HG02759 (cell line): ENCODE measurements at regions not wholly inside any gene's neighbourhood (a gene's known extent, or its start where the extent isn't known, plus 50 kb on each side); places are given as distances from the start of the nearest gene placed in this dataset.
A peak's percentile ranks its signal among the peaks of the same experiment; 100 is the strongest.

Experiments
- ATAC-seq: cut with Tn5 transposase; IDR thresholded peaks from one replicate; pipeline ENCODE4 v1.9.1; 2021; ENCODE audit warnings: mild to moderate bottlenecking, moderate library complexity; ENCODE audit not compliant: unreplicated experiment

DNA sequence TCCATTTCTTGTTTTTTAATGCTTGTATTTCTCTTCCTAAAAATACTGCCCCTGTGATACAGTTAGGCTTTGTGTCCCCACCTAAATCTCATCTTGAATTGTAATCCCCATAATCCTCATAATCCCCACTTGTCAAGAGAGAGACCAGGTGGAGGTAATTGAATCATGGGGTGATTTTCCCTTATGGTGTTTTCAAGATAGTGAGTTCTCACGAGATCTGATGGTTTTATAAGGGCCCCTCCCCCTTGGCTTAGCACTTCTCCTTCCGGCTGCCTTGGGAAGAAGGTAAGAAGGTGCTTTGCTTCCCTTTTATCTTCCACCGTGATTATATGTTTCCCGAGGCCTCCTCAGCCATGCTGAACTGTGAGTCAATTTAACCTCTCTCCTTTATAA lies 227.4 kb downstream of the MAN2A1 start:
- no peak for ATAC-seq

DNA sequence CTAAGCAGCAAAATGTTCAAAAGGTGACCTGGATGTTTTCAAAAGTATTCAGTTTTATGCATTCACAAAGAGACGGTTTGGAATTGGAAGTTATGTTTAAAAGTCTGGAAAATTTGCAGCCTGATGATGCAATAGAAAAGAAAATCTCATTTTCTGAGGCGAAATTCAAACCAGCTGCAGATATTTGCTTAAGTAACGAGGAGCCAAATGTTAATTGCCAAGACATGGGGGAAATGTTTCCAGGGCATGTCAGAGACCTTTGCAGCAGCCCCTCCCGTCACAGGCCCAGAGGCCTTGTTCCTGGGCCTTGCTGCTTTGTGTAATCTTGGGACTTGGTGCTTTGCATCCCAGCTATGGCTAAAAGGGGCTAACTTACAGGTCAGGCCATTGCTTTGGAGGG lies 228.2 kb downstream of the MAN2A1 start:
- ATAC-seq, result no peak

DNA sequence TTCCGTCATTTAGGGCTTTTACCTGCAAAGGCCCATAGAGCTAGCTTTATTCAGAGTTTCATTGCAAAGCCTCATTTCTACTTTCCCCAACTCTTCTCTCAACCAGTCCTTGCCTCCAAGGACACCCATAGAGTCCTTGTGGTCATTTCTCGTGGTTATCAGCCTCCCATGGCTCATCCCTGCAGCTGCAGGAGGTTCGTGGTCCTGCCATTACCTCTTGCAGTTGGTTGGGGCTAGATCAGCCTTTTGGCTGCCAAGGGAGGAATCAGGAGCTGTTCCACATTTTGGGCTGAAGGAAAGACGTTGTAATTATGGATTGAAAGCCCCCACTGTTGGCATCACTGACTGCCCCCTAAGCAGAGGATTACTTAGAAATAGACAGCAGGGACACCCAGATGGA lies 231.0 kb downstream of the MAN2A1 start:
- ATAC-seq, result no peak

DNA sequence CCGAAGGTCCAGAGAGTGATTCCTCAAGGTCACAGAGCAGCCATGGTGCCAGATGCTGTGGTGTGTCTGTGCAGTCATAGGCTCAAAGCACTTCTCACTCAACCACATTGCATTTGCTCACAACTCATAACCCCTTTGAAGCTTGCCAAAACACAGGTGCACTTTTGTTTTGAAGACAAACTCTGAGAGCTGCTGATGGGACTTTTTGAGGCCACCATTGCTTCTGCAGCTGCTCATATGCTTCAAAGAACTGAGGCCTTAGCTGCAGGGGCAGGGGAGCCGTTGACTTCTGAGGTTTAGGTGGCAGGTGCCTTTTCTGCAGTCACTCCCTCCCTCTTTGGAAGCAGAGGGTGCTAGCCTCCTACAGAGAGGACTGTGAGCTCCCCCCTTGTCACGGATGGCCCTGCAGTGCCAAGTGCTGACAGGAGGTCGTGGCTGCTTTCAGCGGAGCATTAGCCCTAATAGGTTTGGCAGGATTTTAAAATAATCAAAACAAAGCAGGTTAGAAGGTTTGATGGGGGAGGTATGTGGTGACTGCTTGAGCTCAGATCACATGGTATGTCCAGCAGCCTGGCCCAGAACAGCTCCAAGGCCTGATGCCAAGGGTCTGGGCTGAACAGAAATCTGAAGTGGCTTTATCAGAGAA lies 232.1 kb downstream of the MAN2A1 start:
- no peak for ATAC-seq

DNA sequence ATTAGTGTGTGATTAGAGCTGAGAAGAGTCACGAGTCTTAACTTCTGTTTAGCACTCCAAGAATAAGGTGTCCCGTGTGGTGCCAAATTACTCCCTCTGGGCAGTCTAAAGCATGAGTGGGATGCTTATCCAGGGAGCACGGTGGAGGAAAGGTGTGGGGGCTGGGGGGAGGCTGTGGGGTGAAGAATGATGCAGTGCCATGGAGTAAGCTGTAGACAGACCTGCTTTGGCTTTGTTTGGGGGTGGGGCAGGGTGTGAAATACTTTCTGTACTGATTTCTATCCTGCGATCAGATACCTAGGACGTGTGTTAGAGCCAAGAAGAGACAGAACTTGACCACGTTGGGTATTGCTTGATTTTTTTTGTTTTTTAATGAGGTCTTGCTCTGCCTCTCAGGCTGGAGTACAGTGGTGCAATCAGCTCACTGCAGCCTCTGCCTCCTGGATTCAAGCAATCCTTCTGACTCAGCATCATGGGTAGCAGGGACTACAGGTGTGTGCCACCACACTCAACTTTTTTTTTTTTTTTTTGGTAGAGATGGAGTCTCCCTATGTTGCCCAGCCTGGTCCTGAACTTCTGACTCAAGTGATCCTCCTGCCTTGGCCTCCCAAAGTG lies 232.8 kb downstream of the MAN2A1 start:
- no peak for ATAC-seq

DNA sequence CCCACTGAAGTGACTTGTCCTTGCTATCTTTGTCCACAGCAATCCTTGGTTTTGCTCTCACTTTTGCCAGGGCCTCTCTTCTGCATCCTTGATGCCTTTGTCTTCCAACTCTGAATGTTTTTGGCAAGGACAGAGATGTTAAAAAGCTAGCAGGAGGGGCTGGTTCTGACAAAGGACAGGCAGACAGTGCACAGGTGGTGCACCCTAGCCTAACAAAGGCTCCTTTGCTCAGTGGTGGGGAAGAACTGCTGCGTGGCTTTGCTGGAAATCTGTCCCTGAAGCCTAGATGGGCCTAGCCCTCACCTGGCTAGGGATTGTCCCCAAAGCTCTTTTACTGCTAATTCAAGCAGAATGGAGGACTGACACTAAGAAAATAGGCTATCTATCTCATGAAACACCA lies 233.5 kb downstream of the MAN2A1 start:
- no peak for ATAC-seq

DNA sequence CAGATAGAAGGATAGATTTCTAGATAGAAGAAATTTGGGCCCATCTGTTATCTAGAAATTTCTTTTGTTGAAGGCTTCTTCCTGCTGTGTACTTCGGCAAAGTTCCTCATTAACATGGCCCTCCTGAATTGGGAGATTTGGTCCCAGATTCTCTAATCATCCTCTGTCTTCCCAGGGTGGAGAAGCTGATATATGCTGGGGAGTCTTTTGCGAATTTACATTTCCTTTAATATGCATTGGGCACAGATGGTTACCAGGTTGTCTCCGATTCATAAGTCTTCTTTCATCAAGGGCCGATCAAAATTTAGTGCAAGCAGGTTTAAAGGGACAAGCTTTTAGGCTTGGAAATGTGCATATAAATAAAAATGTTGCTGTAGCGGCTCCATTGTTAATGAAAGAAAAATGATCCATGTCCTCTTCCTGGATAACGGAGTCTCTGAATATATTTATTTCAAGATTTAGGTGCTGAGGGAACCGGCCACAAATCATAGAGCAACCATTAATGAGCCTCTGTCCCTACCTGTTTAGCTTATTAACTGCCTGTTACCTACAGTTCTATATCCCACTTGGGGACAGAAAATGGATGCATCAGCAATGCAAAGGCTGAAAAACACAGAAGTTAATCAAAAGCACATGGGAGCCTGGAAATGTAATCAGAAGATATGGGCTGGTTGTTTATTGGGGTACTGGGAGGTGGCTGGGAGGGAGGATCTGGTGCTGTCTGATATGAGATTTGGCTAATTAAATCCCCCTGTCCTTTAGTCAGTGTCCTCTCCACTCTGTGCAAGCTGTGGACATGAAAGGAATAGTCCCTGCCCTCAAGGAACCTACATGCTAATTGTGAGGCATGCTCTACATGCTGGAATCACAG lies 234.7 kb downstream of the MAN2A1 start:
- ATAC-seq, result no peak

DNA sequence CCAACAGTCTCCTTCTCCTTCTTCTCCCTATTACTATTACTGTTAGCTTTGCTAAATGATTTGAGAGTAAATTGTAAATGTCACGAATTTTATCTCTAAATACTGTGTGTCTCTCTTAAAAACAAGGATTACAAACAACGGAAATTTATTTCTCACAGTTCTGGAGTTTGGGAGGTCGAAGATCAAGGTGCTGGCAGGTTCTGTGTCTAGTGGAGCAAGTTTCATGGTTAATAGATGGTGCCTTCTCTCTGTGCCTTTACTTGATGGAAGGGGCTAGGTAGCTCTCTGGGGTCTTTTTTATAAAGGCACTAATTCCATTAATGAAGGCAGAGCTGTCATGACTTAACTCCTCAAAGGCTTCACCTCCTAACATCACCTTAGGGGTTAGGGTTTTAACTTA lies 237.9 kb downstream of the MAN2A1 start:
- ATAC-seq, result no peak

DNA sequence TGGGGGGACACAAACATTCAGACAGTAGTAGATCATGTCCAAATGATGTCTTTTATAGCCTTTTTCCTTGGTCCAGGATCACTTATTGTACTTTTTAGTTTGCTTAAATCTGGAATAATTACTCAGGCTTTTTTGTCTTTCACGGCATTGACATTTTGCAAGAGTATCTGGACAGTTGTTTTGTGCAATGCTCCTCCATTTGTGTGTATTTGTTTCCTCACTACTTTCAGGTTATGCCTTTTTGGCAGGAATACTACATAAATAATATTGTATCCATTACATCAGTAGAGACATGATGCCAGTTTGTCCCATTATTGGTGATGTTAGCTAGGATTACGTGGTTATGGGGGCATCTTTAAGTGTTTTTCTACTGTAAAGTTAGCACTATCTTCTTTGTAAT lies 238.3 kb downstream of the MAN2A1 start:
- no peak for ATAC-seq

DNA sequence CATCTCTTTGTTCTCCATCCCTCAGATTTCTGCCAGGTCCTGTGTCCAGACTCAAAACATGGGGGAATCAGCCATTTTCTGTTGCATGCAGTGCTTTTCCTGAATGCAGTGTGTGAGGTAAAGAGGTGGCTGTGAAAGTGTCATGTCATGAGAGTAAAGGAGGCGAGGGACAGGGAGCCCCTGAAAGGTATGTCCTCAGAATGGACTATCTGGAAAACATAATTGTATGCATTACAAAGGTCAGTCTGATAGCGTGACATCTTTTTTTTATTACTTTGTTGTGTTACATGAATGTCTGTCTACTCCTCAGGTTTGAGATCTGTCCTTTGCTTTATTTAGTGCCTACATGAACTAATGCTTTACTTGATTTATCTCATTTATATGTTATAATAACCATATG lies 239.1 kb downstream of the MAN2A1 start:
- no peak for ATAC-seq

DNA sequence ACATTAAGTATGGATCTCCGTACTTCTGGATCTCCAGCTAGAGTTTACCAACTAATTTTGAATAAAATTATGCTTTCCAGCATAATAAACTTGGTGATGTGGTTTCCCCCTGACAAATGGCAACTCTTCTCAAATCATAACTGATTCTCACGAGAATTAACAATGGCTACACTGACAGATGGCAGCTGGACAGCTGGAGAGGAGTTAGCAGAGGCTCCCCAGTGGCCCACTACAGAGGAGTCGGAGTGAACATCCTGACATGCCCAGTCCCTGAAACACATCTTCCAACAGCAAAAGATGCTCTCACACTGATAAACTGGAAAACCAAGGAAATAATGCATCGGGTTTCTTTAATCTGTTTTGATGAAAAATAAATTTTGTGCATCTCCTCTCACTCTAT lies 239.6 kb downstream of the MAN2A1 start:
- no peak for ATAC-seq

DNA sequence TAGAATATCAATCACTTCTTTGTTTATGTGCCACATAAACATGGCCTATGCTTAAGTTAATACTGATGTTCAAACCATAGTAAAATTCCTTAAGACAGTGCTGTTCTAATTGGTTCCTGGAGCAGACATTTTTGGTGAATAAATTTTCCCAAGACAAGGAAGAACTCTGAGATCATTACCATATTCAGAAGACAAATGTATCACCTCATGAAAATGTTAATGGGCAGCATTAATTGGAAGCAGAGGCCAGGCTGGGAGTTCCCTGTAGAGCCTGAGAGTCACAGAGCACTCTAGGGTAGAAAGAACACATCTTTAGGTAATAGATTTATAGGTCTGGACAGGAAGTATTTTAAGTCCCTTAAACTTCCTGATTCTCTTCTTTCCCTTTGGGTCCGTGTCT lies 240.2 kb downstream of the MAN2A1 start:
- no peak for ATAC-seq

DNA sequence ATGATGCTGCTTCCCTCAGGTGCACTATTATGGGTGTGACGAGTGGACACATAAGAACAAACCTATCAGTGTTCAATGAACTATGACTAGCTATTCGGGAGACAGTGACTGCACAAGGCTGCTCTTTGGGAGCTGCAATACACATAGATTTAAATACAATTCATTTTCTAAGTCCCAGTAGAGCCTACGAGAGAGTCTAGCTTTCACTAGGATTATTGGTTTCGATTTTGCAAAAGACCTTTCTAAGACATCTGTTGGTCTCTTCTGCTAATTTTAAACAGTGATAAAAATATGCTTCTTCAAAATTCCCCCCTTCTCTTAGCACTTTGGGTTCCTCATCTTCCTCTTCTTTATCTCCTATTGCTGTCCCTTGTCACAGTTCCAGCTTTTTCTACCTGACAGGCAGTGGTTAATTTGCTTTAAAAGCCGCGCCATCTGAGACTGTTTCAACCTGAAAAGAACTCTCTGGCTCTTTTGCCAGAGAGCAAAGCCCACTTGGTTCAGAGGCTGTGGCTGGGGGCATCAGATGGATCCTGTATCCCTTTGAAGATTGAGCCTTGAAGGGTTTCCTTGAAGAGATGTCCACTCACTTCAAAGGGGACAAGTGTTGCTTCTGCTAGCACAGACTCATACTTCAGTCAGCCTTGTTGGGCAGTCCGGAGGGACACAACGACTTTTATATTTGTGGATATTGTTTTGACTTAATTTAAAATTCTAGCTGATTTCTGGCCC lies 241.5 kb downstream of the MAN2A1 start:
- no peak for ATAC-seq

DNA sequence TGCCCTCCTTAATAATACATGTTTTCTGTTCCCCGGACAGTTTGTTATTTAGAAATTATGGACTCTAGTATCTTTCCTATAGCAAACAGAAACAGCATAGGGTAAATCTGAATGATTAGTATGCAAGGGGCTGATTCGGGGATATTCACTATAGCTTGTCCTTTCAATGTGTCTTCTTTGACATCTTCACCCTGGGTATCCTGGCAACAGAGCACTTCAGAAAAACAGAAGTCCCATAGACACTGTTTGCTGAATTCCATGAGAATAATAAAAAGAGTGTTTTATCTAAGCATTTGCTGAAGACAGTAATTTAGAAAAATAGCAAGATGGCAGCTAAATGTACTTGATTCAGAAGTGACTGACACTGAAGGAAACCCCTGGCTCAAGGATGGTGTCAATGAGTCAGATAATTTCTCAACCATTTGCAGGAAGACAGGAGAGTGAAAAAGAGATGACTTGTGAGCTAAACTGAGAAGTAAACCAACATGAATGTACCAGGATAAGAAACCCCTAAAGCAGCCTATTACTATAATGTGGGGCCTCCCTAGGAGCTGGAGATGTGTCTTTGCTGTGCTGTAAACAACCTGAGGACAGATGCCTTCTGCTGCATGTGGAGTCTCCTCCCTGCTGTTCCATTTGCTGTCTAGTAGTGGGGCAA lies 246.2 kb downstream of the MAN2A1 start:
- ATAC-seq, result no peak

DNA sequence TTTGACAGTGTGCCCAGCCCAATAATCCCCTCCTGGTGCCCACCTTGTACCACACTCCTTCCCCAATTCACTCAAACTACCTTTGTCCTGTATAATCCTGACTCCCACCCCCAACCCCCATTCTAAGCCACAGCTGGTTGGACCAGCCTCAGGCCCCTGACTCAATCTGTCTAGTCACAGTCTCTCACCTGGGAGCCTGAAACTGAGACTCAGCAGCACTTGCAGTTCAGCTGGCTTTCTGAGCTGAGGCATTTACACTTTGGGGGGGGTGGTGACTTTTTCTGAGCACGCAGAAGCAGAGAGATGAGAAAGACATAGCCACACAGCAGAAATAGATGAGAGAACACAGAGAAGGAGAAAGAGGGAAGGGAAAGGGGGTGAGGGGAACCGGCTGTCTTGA lies 247.3 kb downstream of the MAN2A1 start:
- ATAC-seq, result peak; percentile 70

DNA sequence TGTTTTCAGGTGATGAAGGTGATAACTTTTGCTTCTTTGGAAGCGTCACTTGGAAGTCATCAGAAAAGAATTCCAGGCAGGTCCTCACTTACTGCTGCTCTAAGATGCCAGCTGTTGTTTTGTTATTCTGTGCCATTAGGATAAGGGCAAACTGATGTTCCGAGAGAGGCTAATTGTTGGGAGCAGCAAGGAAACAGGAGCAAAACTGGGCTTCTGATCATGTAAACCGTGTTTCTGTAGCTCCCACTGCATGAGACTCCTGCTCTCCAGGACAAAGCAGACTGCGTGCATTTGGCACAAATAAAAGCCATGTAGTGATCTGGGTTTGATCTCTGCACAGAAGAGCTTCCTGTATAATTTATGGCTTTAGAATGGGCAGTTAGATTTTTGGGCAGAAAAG lies 248.2 kb downstream of the MAN2A1 start:
- no peak for ATAC-seq

DNA sequence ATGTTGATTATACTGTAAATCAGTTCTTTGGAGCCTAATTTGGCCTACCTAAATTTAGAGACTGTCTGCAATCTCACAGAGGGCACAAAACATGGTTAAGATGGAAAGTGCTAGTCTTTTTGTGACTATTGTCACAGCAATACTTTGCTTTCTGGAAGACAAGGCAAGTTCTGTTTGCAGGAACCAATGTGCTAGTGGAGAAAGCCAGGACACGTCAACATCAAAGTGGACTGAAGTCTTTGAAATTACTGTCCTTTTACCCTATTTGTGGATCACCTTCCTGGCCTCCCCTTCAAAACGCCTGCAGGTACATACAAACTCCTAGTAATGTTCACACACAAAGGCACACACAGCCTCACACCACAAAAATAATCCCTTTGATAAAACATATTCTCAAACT lies 248.7 kb downstream of the MAN2A1 start:
- no peak for ATAC-seq

DNA sequence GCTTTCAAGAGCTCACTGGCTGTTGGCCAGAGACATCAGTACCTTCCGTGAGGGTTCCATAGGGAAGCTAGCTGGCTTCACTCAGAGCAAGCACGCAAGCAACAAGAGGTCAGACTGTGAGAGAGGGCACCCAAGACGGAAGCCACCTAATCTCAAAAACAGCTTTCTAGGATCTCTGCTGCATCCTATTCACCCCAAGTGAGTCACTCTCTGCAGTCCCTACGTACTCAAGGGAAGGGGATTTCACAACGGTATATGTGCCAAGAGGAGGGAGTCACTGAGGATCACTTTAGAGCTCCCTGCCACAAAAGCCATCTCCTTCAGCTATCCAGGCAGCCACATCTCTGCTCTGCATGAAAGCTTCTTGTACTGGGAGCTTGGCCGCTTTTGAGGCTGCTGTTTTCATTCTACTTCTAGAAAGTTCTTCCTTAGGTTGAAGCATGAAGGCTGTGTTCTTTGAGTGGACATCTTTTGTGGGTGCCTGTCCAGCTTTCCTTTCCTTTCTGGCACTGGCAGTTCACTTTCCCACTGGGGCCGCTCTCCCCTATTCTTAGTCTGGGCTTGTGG lies 249.5 kb downstream of the MAN2A1 start:
- ATAC-seq, result no peak

DNA sequence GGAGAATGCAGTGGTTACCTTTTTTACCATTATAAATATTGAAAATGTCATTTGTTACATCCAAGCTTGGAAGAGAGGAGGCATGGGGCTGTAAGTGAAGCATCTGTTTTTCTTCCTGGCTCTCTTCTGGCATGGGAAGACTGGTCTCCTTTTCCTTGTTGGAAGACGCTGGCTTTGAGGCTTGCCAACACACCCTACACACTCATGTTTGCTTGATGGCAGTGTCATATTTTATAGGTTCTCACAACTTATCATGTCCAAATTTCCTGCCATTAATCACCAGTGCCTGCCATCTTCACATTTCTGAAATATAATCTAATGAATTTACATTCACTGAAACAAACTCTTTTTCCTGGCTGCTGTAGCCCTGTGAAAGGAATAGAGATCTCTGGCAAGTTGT lies 252.9 kb downstream of the MAN2A1 start:
- no peak for ATAC-seq

DNA sequence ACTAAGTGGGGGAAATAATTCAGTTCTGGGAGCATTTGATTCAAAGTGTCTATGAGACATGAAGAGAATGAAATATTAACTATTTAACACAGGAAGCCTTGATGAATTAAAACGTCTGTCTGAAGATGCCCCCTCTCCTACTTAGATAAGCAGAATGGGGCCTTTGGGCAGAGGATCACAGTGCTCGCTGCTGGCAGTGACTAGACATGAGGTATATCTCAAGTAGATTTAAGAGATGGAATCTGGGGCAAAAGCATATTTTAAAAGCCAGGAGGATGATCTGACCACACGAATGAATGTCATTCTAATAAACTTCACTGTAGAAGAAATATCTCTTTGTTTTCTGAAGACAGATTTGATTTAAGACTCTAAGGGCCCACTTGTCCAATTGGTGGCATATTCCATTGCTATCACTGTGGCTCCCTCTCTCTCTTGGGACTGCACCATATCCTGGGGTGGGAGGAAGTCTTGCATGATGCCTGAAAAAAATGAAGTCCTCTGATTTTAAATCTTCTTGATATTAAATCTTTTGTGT lies 254.0 kb downstream of the MAN2A1 start:
- no peak for ATAC-seq
